NB4 (cell line): ENCODE measurements at regions not wholly inside any gene's neighbourhood (a gene's known extent, or its start where the extent isn't known, plus 50 kb on each side); places are given as distances from the start of the nearest gene placed in this dataset.

Experiments
- MAX ChIP-seq: IDR thresholded peaks from 2 replicates; pipeline ENCODE4 v1.6.1; 2011; ENCODE audit warnings: low read depth, low read length
- MYC ChIP-seq: IDR thresholded peaks from 2 replicates; pipeline ENCODE4 v1.6.1; 2011; ENCODE audit warnings: low read depth, low read length
- POLR2A ChIP-seq: IDR thresholded peaks from 2 replicates; pipeline ENCODE4 v1.6.1; 2011; ENCODE audit warnings: mild to moderate bottlenecking; ENCODE audit not compliant: insufficient read length; ENCODE audit errors: extremely low read depth
- TF ChIP-seq, protein P1 (sequence below): IDR thresholded peaks from one replicate; pipeline ENCODE4 v1.5.1; 2012; ENCODE audit warnings: low read depth, low read length

DNA sequence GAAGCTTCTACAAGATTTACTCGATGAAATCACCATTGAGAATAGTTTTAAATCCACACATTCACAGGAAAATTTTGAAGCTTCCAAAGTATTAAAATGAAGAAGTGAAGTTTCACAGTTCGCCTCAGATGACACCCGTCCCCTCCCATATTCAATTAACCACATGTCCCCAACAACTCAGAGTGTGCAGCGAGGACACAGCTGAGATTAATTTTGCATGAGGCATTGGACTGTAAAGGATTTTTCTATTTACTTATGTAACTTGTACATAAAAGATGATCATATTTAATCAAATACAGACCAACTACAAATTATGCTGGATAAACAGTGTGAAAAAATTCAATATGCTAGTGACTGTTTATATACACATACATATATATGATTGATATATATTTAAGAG is 84.7 kb upstream of the OLFM1 start:
- TF ChIP-seq POLR2A (no peak), MAX (no peak), MYC (no peak)
- TF ChIP-seq, protein P1, sequence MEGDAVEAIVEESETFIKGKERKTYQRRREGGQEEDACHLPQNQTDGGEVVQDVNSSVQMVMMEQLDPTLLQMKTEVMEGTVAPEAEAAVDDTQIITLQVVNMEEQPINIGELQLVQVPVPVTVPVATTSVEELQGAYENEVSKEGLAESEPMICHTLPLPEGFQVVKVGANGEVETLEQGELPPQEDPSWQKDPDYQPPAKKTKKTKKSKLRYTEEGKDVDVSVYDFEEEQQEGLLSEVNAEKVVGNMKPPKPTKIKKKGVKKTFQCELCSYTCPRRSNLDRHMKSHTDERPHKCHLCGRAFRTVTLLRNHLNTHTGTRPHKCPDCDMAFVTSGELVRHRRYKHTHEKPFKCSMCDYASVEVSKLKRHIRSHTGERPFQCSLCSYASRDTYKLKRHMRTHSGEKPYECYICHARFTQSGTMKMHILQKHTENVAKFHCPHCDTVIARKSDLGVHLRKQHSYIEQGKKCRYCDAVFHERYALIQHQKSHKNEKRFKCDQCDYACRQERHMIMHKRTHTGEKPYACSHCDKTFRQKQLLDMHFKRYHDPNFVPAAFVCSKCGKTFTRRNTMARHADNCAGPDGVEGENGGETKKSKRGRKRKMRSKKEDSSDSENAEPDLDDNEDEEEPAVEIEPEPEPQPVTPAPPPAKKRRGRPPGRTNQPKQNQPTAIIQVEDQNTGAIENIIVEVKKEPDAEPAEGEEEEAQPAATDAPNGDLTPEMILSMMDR: no peak
